Epithelial cell of esophagus (primary cell): ENCODE measurements at regions not wholly inside any gene's neighbourhood (a gene's known extent, or its start where the extent isn't known, plus 50 kb on each side); places are given as distances from the start of the nearest gene placed in this dataset.

ENCODE experiments used
- DNase-seq: peaks from one replicate; pipeline ENCODE4 v3.0.0; 2010; ENCODE audit warnings: low read depth
- H3K4me3 ChIP-seq: 2 replicates; pipeline ENCODE4 v1.5.1; 2011; ENCODE audit warnings: mild to moderate bottlenecking, low read length, control low read depth
- CTCF ChIP-seq: IDR thresholded peaks from 2 replicates; pipeline ENCODE4 v1.5.1; 2011; ENCODE audit warnings: low read depth, mild to moderate bottlenecking, low read length, control low read depth, inconsistent platforms; ENCODE audit not compliant: insufficient read depth; ENCODE audit errors: missing control alignments

DNA sequence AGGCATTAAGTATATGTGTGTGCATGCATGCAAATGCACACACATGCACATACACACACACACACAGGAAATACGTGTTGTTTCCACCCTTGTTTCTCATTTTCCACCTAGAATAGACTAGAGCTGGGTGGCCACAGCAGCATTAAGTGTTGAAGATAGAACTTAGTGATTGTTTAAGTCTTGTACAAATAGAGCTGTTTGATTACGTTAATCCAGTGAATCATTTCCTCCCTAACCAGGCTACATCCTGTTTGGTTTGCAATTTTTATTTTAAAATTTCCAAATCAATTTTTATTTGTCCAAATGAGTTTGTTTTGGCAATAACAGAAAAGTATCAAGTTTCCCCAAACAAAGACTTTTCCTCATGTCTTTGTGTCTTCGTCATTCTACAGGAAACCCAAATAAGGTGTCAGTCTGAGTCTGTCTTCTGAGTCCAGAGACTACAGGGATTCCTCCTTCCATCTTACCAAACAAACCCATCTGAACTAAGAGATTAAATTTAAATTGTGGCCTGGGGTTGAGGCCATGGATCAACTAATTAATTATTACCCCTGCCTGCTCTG is 74.6 kb upstream of the GALNT5 start:
- DNase-seq, result peak; percentile 87
- TF ChIP-seq CTCF, result no peak
- no peak overlapping the region for H3K4me3 ChIP-seq

DNA sequence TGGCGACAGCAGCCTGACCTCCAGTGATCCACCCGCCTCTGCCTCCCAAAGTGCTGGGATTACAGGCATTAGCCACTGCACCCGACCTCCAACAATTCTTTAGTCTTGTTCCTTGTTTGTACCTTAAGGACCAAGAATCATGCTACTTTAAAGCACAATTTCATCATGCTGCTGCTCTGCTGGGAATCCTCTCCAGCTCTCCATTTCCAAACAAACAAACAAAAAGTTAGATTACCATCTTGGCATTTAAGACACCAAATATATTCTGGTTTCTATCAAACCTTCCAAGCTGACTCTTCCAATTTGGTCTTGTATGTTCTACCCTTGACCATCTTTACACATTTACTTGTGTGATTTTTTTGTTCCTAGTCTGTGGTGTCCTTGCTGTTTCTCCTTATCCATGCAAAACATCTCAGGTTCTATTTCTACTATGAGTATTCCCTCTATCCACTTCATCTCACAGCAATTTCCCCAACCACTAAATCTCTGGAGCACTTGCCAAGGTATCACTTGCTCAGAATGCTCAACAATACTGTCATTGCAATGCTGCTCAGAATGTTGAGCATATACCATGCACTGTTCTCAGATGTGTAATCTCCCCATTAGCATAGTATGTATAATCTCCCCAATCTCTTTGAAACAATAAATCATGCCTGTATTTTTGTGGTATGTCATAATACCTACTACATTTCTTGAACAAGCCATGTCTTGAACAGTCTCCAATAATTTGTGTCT is 73.2 kb upstream of the GALNT5 start:
- DNase-seq, result peak; percentile 8
- no peak overlapping the region for H3K4me3 ChIP-seq
- TF ChIP-seq CTCF, result no peak

DNA sequence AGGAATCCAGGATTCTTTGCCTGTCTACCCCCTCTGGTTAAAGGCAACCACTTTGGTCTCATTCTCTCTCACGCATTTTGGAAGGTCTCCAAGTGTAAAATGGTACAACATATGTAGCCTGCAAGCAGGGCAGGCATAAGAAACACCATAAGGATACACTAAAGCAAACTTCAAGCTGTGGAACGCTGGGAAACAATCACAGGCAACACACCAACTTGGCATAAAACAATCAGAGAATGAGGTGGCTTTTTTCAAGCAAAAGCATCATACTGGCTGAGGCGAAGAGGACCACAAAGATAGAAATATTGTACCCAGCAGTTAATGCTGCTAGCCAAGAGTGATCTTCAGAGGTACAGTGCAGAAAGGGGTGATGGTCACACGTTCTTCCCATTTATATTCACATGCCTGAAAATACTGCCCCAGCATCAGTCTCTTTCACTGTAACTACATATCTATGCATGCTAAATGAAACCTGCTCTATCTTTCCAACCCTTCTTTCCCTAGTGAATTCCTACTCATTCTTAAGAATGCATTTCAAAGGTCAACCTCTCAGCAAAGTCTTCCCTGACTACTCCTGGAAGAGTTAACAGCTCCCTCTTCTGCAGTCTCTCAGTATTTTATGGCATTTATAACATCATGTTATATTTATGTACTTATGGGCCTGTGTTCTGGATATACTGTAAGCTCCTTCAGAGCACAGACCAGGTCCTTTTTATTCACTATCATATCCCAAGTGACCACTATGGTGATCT is 71.9 kb upstream of the GALNT5 start:
- H3K4me3 ChIP-seq, result no peak overlapping the region
- DNase-seq, result no peak
- TF ChIP-seq CTCF, result no peak

DNA sequence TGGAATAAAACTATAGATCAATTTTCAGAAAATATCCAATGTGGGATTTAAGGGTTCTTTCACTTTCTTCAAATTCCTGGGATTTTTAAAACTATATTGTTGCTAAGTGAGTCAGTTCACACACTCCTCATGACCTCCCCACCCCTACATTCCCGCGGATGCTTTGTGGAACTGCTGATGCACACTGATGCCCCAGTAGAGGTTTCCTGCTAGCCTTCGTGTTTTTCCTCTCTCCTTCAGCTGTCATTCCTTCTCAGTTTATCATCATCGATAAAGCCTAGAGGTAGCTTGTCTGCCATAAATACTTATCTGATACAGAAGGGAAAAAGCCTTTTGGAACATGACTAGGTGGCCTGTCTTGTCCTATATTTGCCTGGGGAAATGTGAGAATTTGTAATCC is 67.4 kb upstream of the GALNT5 start:
- no peak overlapping the region for H3K4me3 ChIP-seq
- TF ChIP-seq CTCF, result no peak
- peak; percentile 15 for DNase-seq

- TF ChIP-seq CTCF, result no peak
- no peak overlapping the region for H3K4me3 ChIP-seq
- DNase-seq, result no peak
Observed at GRCh38 chr2:157191186-157191585, 66.3 kb upstream of the GALNT5 start.

- TF ChIP-seq CTCF, result no peak
- DNase-seq, result no peak
Observed at GRCh38 chr2:157192445-157193423, 64.8 kb upstream of the GALNT5 start.

More at GRCh38 chr2:157192445-157193423, 64.8 kb upstream of the GALNT5 start:
- H3K4me3 ChIP-seq, result no peak overlapping the region
